Pancreas (tissue), 10 donors: ENCODE measurements at regions not wholly inside any gene's neighbourhood (a gene's known extent, or its start where the extent isn't known, plus 50 kb on each side); places are given as distances from the start of the nearest gene placed in this dataset.

Source experiments
- ATAC-seq, 4 donors: fragments of 200-7000 bp; cut with Tn5 transposase; one replicate each; pipeline versions ENCODE4 v1.8.0 to v1.9.1; 2020; ENCODE audit warnings: mild to moderate bottlenecking in 4 of 4, moderate library complexity in 4 of 4
- DNase-seq, 6 donors: peaks; one replicate each; pipeline ENCODE4 v3.0.0-alpha.2; 2020
- FAIRE-seq: peaks from 2 replicates; lab custom pipeline; 2012; peaks lifted over from hg19 to GRCh38; lab: Jason Lieb, UNC
- H3K27ac ChIP-seq, 4 donors: fragments of 200-600 bp; sonication (generic); 1 replicate in 3 of 4; 2 replicates in 1 of 4; pipeline versions ENCODE4 v1.5.0 to v1.8.0; 2020
- H3K27me3 ChIP-seq, 4 donors: fragments of 200-600 bp; one replicate each; pipeline ENCODE4 v1.8.0; 2021
- H3K36me3 ChIP-seq, 3 donors: fragments of 200-600 bp; sonication (generic) in 1 of 3; one replicate each; pipeline versions ENCODE4 v1.5.0 to v1.8.0; 2020 to 2021
- H3K4me1 ChIP-seq, 3 donors: fragments of 200-600 bp; one replicate each; pipeline ENCODE4 v1.8.0; 2021
- H3K4me3 ChIP-seq, 4 donors: fragments of 200-600 bp; sonication (generic) in 2 of 4; one replicate each; pipeline versions ENCODE4 v1.5.0 to v1.8.0; 2020 to 2021
- H3K9me3 ChIP-seq, 4 donors: fragments of 200-600 bp; one replicate each; pipeline ENCODE4 v1.8.0; 2021
- WGBS, 2 donors: extraction: QIAGEN DNeasy Blood & Tissue Kit; methylation state at CpG; one replicate each; pipeline ENCODE4 v1.1.7; 2013; 5-methylcytosine and 5-hydroxymethylcytosine counted together
- intact Hi-C, 3 donors: fragments of 100-400 bp; cut with DNase I; formaldehyde crosslinking; loops; one replicate each; pipeline versions ENCODE4 v1.11.1 to v1.14.2; 2022
- TF ChIP-seq, protein P1 (sequence below), 4 donors: fragments of 200-600 bp; sonication (generic) in 3 of 4; IDR thresholded peaks; one replicate each; pipeline versions ENCODE4 v1.5.0 to v1.8.0; 2021; ENCODE audit warnings: antibody characterized with exemption in 4 of 4
- donor health status: healthy with polysubstance abuse.
- donor health status: DM: no; HTN: no; CAD: no; lungs with moderate emphysema.
- donor health status: DM: no; HTN: no; CAD: no.
- donor health status: control.
- donor health status: control.
- donor health status: Bipolar disorder and iron deficiency.
- donor health status: DM: yes; HTN: yes; CAD: no.
- donor health status: DM: no; HTN: no; CAD: no.
- donor health status: DM: no; HTN: no; CAD: no.
- donor health status: DM: yes; HTN: yes; CAD: no.

GRCh38 chr4:128654465-128654864 is 155.0 kb upstream of the JADE1 start:
- ATAC-seq (no peak), DNase-seq (no peak), FAIRE-seq (no peak)
- H3K27ac ChIP-seq: no peak overlapping the region
- peaks cover 3 to 10% (median 5%) of the 10 kb centered on the region in 3 donors for H3K4me1 ChIP-seq
- H3K27me3 ChIP-seq: no peaks in the 10 kb centered on the region
- intact Hi-C loops: no loop called here
- WGBS, 2 donors: 74 to 83% methylated on average over 3 of the region's 3 CpGs
- no peak overlapping the region for H3K4me3 ChIP-seq
- no peaks in the 10 kb centered on the region for H3K9me3 ChIP-seq
- TF ChIP-seq, protein P1, sequence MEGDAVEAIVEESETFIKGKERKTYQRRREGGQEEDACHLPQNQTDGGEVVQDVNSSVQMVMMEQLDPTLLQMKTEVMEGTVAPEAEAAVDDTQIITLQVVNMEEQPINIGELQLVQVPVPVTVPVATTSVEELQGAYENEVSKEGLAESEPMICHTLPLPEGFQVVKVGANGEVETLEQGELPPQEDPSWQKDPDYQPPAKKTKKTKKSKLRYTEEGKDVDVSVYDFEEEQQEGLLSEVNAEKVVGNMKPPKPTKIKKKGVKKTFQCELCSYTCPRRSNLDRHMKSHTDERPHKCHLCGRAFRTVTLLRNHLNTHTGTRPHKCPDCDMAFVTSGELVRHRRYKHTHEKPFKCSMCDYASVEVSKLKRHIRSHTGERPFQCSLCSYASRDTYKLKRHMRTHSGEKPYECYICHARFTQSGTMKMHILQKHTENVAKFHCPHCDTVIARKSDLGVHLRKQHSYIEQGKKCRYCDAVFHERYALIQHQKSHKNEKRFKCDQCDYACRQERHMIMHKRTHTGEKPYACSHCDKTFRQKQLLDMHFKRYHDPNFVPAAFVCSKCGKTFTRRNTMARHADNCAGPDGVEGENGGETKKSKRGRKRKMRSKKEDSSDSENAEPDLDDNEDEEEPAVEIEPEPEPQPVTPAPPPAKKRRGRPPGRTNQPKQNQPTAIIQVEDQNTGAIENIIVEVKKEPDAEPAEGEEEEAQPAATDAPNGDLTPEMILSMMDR (IDR thresholded peaks at IDR 0.05): no peak
- H3K36me3 ChIP-seq: no peaks in the 10 kb centered on the region

DNA sequence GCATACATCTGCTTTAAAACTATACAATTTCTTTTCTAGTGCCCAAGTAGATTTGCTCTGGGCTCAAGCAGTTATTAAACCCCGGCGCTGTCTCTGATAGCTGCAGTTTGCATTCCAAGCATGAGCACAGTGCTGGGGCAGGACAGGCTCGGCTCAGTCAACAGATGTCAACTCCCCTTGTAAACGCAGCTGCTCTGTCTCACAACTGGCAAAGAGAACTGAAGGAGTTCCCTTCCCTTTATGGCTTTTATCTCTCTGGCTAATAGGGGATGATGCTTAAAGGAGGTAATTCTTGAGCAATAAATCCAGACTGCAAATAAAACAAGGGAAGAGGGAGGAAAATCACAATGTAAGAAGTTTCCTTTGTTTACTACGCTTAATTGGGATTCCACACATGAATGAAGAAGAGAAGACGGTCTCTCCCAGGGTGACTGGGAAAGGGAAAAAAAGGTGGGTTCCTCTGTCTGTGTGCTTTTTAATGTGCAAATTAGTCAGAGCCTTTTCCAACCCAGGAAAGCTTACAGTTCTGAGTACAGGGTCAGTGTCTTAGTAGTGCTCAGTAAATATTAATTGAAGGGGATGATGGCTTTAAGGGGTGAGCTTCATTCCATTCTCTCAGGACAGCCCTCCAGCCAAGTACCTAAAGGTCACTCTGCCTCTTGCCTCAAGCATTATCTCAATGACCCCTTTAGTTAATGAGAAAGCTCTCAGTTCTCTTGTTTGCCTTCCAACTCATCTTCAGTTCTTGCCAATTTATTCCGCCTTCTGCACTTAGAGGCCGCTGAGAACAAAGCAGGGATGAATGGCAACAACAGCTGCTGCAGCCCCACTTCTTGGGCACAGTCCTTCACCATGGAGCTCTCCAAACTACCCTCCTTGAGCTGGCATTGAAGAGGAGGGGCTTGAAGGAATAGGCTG is 155.7 kb upstream of the JADE1 start:
- WGBS, 2 donors: 54 to 55% methylated on average over 8 of the region's 8 CpGs
- DNase-seq (no peak), FAIRE-seq (peak; percentile 41), ATAC-seq (peak in 3 of 4 donors; percentile 47 to 62 (median 55))
- no peak overlapping the region for H3K27ac ChIP-seq
- peaks cover 7 to 12% (median 8%) of the 10 kb centered on the region in 3 donors for H3K4me1 ChIP-seq
- no peaks in the 10 kb centered on the region for H3K36me3 ChIP-seq
- H3K9me3 ChIP-seq: no peaks in the 10 kb centered on the region
- TF ChIP-seq, protein P1 (IDR thresholded peaks at IDR 0.05): no peak
- intact Hi-C loops: no loop called here
- H3K27me3 ChIP-seq: no peaks in the 10 kb centered on the region
- no peak overlapping the region for H3K4me3 ChIP-seq

- ATAC-seq: peak; percentile 64 to 83 (median 74)
- 4 to 13% methylated on average over 1 of the region's 1 CpG for WGBS, 2 donors
Measured at GRCh38 chr4:128649575-128650205, 159.8 kb upstream of the JADE1 start.

DNA sequence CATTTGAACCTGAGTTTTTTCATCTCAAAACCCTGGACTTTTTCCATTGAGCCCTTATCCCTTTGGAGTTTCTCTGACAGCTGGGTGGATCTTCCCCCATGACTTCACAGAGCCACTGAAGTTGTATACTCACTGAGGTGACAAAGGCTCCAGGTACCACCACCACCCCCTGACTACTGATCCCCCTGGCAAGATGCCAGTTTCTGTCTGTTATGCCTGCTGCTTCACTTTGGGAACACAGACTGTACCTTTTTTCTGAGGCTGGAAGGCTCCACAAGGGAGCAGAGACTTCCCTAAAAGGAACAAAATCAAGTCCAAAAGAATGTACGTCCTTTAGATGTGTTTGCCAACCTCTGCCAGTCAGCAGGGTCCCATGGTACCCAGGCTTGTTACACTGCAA is 160.3 kb upstream of the JADE1 start:
- TF ChIP-seq, protein P1 (IDR thresholded peaks at IDR 0.05): no peak

More at GRCh38 chr4:128649575-128650205, 159.8 kb upstream of the JADE1 start:
- no peak for DNase-seq
- intact Hi-C loops: no loop called here
- Histone ChIP-seq H3K4me3 (no peak overlapping the region), H3K4me1 (peaks cover 7 to 8% (median 7%) of the 10 kb centered on the region in 3 donors), H3K27ac (no peak overlapping the region), H3K27me3 (no peaks in the 10 kb centered on the region), H3K36me3 (no peaks in the 10 kb centered on the region), H3K9me3 (no peaks in the 10 kb centered on the region)
- no peak for FAIRE-seq
- TF ChIP-seq, protein P1 (IDR thresholded peaks at IDR 0.05): no peak

More for the DNA sequence above, 160.3 kb upstream of the JADE1 start:
- FAIRE-seq (no peak), DNase-seq (no peak), ATAC-seq (no peak)
- H3K36me3 ChIP-seq: no peaks in the 10 kb centered on the region
- no peak overlapping the region for H3K4me3 ChIP-seq
- H3K27ac ChIP-seq: no peak overlapping the region
- 22 to 41% methylated on average over 1 of the region's 1 CpG for WGBS, 2 donors
- H3K27me3 ChIP-seq: no peaks in the 10 kb centered on the region
- peaks cover 7 to 8% (median 7%) of the 10 kb centered on the region in 3 donors for H3K4me1 ChIP-seq
- H3K9me3 ChIP-seq: no peaks in the 10 kb centered on the region
- intact Hi-C loops: no loop called here
